HEK293T (cell line): ENCODE measurements at regions not wholly inside any gene's neighbourhood (a gene's known extent, or its start where the extent isn't known, plus 50 kb on each side); places are given as distances from the start of the nearest gene placed in this dataset.

ENCODE experiments used
- ARNT ChIP-seq: fragments of 450-650 bp; IDR thresholded peaks from 2 replicates; pipeline ENCODE4 v1.6.1; 2017; ENCODE audit warnings: mild to moderate bottlenecking
- BHLHE40 ChIP-seq: fragments of 450-650 bp; IDR thresholded peaks from 2 replicates; pipeline ENCODE4 v1.6.1; 2016; ENCODE audit warnings: mild to moderate bottlenecking, moderate library complexity, borderline replicate concordance
- ELF4 ChIP-seq: fragments of 450-650 bp; IDR thresholded peaks from 2 replicates; pipeline ENCODE4 v1.6.1; 2017; ENCODE audit warnings: antibody characterized with exemption
- FOXK2 ChIP-seq: fragments of 450-650 bp; IDR thresholded peaks from 2 replicates; pipeline ENCODE4 v1.6.1; 2016; ENCODE audit warnings: mild to moderate bottlenecking
- FOXM1 ChIP-seq: fragments of 450-650 bp; IDR thresholded peaks from 2 replicates; pipeline ENCODE4 v1.6.1; 2017; ENCODE audit warnings: mild to moderate bottlenecking, borderline replicate concordance
- HDGF ChIP-seq: fragments of 450-650 bp; IDR thresholded peaks from 2 replicates; pipeline ENCODE4 v1.6.1; 2017; ENCODE audit warnings: antibody characterized with exemption, borderline replicate concordance
- SP1 ChIP-seq: fragments of 450-650 bp; IDR thresholded peaks from 2 replicates; pipeline ENCODE4 v1.6.1; 2017
- SUZ12 ChIP-seq: fragments of 450-650 bp; IDR thresholded peaks from 2 replicates; pipeline ENCODE4 v1.6.1; 2016; ENCODE audit warnings: mild to moderate bottlenecking
- TF ChIP-seq, protein P1 (sequence below): fragments of 450-650 bp; IDR thresholded peaks from 2 replicates; pipeline ENCODE4 v1.6.1; 2016

GRCh38 chr3:178465260-178466180 lies 70.7 kb upstream of the KCNMB2 start:
- TF ChIP-seq FOXK2: no peak
- TF ChIP-seq SP1: no peak
- TF ChIP-seq SUZ12: no peak
- TF ChIP-seq HDGF: no peak
- no peak for TF ChIP-seq ELF4
- TF ChIP-seq ARNT: no peak
- TF ChIP-seq BHLHE40: no peak
- no peak for TF ChIP-seq FOXM1
- TF ChIP-seq, protein P1, sequence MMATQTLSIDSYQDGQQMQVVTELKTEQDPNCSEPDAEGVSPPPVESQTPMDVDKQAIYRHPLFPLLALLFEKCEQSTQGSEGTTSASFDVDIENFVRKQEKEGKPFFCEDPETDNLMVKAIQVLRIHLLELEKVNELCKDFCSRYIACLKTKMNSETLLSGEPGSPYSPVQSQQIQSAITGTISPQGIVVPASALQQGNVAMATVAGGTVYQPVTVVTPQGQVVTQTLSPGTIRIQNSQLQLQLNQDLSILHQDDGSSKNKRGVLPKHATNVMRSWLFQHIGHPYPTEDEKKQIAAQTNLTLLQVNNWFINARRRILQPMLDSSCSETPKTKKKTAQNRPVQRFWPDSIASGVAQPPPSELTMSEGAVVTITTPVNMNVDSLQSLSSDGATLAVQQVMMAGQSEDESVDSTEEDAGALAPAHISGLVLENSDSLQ: no peak
